Hematopoietic multipotent progenitor cell (in vitro differentiated cells): ENCODE measurements at regions not wholly inside any gene's neighbourhood (a gene's known extent, or its start where the extent isn't known, plus 50 kb on each side); places are given as distances from the start of the nearest gene placed in this dataset.
A peak's percentile ranks its signal among the peaks of the same experiment; 100 is the strongest.

Experiments
- DNase-seq, 3 donors: peaks; one replicate each; pipeline ENCODE4 v3.0.0-alpha.2; 2011 to 2015; ENCODE audit warnings: low read depth in 2 of 3, low spot score in 2 of 3

DNA sequence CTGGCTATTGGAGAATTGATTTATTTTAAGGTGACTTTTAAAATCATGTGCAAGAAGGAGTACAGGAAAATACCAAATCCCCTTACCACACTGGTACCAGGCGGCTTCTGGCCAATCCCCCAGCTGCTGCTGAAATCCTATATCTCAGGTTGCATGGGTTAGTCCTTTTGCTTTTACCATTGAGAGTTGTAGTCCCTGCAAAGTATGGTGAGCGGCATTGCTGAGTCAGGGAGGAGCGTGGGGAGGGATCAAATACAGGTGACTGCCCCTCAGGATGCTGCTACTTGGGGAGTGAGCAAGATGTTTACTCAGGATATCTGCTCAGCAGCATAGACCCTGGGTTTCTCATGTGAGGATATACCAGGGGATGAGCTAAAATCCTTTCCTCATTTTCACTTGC, 131.9 kb upstream of the STAC start:
- DNase-seq, result no peak

DNA sequence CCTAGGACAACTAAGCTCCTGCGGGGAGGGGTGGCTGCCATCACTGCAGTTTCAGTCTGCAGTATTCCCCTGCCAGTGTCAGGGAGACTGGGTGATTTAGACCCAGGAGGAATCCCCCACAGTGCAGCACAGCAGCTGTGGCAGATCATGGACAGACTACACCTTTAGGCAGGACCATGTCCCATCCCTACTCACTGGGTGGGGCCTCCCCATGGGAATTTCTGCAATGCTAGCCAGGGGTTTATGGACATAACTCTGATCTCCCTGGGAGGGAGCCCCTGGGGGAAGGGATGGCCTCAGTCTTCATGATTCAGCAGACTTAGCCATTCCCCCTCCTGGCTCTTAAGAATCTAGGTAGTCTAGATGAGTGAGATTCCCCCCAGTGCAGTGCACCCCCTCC, 130.1 kb upstream of the STAC start:
- DNase-seq, result no peak

DNA sequence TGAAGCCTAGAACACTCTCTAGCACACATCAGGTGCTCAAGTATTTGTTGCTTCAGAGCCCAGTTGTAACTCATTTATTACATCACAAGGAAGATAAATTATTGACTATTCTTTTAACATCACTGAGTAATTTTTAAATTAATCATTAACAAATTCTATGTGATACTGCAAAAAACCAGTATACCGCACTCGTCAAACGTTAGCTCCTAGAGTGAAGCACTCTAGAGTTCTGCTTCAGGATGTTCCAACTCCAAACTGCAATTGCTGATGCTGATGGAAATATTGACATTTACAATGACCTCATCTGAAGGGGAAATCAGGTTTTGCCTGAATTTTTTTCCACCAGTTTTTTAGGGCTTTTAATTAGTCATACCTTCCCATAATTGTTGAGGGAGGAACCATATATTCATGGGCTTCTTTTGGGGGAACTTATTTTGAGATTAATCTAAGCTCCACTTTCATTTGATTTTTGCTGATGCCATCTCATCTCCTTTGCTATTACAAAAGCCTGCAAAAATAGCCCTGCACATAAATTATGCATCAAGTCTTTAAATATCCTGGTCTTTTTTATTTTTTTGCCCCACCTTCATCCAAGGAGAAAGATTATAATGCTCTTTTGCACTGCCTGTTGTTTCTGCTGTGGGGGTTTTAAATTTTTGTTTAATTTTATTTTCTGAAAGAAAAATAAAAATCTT, 123.0 kb upstream of the STAC start:
- no peak for DNase-seq

DNA sequence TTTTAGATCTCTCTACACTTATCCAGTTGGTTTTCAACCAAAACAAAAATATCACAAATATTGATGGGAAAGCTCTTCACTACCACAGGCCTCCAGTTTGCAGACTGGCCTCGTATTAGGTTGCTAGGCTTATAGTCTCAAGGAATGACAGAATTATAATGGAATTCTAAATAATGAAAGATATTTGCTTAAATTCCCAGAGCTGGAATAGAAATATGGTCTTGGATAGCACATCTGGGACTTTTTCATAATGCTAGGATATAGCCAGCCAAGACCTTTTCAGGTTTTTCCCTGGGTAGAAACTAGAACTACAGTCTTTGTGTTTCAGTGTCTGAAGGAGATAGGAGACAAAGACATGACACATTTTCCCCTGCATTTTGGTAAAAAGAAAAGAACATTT, 121.9 kb upstream of the STAC start:
- no peak for DNase-seq

- no peak for DNase-seq
These were observed 120.7 kb upstream of the STAC start for GRCh38 chr3:36259580-36259979.

DNA sequence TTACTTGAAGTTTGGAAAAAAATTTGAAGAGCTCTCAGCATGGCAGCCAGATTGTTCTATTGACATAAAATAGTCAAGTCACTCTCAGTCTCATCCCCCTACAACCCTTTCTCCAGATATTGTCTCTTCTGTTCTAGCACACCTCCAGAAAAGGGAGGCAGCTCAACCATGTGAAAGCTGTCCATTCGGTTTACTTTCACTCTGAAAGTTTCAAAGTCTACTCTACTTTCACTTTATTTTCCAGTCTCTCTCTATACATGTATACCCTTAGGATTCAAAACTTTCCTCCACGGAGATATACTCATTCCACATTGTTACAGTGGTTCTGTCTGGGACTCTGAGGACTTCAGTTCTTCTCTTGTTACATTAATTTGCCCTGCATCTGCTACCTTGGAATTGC, 111.0 kb upstream of the STAC start:
- no peak for DNase-seq

GRCh38 chr3:36282766-36283165, 97.5 kb upstream of the STAC start:
- DNase-seq, result no peak

DNA sequence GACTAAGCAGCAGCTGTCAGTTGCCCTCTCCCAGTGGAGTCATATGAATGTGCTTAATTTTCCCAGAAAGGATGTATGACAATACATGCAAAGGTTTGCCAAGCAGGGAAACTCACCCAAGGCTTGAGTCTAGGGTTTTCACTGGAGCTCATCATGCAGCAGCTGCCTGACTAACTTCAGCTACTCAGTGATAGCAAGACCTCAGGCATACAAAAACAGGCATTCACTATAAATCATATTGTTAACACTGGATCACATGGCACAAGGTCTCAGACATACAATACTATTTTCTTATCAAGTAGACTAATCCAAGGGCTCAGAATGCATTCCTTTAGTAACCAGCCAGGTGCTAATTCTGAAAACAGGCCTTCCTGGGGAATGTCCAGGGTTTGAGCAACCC, 85.0 kb upstream of the STAC start:
- DNase-seq, result peak in 1 of 3 donors; percentile 15

- DNase-seq, result no peak
These were observed 83.1 kb upstream of the STAC start for GRCh38 chr3:36297195-36297594.

DNA sequence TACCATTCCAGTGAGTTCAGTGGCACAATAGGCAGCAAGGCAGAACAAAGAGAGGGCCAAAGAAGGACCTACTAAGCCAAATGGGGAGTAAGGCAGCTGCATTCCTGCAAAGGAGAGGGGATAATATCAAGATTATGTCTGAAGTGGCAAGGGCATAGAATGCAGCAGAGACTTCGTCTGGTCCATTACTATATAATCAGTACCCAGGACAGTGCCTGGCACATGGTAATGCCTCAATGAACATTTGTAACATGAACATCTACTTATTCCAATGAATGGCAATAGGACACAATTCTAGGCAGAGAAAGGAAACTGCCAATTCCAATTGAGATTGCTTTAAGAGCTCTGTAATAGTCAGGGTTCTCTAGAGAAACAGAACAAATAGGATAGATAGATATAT, 82.1 kb upstream of the STAC start:
- DNase-seq, result no peak

DNA sequence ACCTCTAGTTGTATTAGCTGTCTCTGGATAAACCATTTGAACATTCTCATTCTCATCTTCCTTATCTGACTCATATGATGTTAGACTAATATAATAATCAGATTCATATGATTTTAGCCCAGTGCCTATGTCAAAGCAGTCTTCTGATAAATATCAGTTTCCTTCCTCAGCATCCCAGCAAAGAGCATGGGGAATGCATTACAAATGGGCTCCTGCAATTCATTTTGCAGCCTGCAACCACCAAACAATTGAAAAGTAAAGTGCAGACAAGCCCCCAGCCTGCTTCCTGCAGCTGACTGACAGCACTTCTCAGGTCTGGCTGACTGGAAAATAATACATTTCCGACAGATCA, 78.2 kb upstream of the STAC start:
- DNase-seq, result no peak

DNA sequence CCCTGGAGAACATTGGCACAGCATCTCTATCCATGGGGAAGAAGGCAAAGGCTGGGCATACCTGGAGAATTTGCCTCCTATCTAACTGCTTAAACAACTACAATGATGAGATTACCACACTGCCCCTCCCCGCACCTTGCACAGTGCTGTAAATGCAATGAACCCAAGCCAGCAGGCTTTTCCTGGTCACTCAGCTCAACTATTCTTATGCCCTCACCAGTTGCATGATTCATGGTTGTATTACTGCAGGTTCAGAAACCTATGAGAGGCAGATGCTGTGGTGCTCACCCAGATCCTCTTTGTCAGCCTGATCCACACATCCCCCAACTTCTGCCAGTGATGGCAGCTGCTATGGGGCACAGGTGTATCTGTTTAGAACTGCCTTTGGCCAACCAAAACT, 77.7 kb upstream of the STAC start:
- no peak for DNase-seq

- no peak for DNase-seq
These were observed 77.0 kb upstream of the STAC start for GRCh38 chr3:36303286-36303685.

DNA sequence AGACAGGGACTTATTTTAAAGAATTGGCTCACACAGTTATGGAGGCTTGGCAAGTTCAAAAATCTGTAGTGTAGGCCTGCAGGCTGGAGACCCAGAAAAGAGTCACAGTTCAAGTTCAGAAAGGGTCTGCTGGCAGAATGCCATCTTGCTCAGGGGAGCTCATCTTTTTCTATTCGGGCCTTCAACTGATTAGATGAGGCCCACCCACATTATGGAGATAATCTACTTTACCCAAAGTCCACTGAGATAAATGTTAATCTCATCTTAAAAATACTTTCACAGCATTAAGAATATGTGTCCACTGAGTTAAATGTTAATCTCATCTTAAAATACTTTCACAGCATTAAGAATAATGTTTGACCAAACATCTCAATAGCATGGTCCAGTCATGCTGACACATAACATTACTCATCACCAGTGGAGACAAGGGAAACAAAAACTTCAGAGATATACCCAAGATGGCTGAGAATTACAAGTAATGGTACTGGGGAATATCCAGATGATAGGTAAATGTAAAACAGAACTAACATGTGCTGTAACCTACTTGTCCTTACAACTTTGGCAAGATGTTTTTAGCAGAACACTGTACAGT, 74.3 kb upstream of the STAC start:
- DNase-seq, result no peak

- no peak for DNase-seq
These were observed 71.2 kb upstream of the STAC start for GRCh38 chr3:36309092-36309491.

DNA sequence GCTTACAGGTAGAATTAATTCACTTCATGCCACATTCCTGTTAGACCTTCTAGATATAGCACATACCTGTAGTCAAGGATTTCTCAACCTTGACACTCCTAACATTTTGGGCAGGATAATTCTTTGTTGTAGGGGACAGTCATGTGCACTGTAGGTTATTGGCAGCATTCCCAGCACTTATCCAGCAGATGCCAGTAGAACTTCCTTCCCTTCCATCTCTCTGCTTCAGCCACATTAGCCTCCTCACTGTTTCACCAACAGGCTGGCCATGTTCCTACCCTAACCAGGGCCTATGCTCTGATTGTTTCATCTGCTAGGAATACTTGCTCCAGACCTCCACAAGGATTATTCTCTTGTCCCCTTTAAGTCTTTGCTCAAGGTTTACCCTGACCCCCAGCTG, 68.0 kb upstream of the STAC start:
- DNase-seq, result no peak

DNA sequence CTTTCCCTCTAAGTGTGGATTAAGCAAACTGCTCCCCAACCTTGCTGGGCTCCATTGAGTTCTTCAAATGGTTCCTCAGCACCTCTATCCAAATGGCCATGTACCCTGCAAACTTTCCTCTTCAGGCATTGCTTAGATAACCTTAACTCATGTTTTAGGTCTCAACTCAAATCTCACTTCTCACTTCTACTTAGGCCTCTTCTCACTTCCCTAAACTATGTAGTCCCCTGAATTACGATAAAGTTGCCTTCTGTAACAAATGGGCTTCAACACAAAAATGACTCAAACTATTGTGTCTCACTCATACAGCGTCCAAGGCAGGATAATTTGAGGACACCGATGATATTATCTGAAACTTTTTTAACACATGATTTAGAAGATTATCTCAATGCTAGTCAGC, 62.4 kb upstream of the STAC start:
- DNase-seq, result no peak

DNA sequence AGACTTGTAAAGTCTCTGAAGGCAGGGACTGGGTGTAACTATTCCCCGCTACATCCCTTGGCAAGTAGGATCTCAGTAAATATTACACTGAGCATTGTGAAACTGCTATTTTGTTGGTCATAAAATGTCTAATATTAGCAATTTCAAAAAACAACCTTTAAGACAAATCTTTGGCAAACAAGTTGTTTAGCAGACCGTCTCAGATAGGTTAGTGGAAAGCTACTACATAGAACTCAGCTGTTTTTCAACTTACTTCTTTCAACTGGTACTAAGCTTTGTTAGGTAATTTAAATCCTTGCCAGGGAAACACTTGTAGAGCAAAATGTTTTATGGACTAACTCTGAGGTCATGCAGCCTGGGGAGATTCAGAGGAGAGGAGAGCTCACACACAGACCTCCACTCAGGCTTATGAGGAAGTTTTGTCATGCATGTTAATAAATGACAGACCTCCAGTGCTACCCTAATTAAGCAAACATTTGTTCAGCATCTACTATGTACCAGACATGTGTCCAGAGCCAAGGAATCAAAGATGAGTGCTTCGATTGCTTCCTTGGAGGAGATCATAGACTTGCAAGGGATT, 61.6 kb upstream of the STAC start:
- DNase-seq, result no peak

DNA sequence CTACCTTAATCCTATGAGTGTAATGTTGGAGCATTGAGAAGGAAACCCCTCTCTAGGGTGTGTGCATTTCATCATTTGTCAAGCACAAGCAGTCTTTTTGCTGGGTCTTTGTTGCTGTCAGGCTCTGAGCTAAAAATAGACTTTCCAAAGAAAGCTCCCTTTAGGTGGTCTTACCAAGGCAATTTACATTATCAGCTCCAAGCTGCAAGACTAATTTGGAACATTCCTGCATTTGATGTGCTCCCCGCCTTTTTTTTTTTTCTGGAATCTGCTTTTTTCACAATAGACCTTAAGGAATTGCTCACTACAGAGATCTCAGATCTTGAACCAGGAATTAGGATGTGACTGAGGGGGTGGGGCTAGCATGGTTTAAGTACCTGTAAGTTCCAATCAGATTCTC, 60.6 kb upstream of the STAC start:
- DNase-seq, result no peak
